HG03280 (cell line): ENCODE measurements at regions not wholly inside any gene's neighbourhood (a gene's known extent, or its start where the extent isn't known, plus 50 kb on each side); places are given as distances from the start of the nearest gene placed in this dataset.
"Not testable (repeated sequence)": the region's sequence is repeated elsewhere in the genome, so short reads cannot be mapped to it uniquely, and the experiment has no call there.

ENCODE experiments used
- ATAC-seq: cut with Tn5 transposase; IDR thresholded peaks from one replicate; pipeline ENCODE4 v1.9.1; 2021; ENCODE audit warnings: mild to moderate bottlenecking, moderate library complexity; ENCODE audit not compliant: unreplicated experiment

DNA sequence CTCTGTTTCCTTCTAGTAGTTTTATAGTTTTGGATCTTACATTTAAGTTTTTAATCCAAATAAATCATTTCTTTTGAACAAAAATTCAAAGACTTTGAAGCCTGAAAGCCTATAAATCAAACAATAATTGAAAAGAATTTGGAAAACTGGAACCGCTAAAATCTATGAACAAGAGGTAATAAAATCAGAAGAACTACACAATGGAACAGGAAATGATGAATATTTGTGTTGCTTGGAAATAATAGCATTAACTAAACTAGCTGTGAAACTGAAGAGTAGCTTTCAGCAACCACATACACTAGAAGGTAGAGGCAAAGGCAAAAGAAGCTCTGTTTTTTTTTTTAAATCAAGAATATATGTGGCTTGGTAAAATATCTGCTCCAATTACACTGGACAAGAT, 147.9 kb upstream of the ABI3BP start:
- no peak for ATAC-seq

DNA sequence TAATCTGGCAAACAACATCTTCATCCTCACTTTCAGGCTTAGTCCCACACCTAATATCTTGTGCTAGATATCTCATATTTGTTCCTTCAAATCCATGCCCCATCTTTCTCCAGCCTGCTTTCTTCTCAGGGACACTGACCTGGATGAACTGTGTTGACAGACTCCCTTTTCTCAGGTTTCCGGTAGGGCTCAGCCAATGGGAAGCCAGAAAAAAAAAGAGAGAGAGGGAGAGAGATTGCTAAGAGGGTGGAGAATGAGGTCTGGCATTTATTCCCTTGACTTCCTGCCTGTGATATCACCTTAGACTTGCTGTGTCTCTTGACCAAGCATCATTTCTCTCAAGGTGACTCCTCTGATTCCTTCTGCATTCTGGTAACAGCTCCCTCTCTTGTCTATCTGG, 145.6 kb upstream of the ABI3BP start:
- ATAC-seq = no peak

DNA sequence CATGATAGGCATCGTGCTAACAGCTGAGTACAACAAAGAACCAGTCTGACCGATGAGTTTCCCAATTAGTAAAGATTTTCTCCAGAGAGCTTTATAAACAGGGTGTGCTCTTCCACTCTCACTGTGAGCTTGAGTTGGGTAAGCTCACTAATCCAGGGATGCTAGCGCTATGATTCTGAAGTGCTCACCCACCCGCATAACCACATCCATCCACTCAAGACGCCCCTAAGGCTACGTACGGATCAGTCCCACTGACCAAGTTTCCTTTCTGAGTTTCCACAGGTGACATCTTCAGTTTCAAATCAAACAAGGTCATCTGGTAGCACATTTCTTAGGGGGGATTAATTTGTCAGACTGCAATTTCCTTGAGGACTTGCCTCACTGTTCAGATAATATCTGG, 141.1 kb upstream of the ABI3BP start:
- no peak for ATAC-seq

DNA sequence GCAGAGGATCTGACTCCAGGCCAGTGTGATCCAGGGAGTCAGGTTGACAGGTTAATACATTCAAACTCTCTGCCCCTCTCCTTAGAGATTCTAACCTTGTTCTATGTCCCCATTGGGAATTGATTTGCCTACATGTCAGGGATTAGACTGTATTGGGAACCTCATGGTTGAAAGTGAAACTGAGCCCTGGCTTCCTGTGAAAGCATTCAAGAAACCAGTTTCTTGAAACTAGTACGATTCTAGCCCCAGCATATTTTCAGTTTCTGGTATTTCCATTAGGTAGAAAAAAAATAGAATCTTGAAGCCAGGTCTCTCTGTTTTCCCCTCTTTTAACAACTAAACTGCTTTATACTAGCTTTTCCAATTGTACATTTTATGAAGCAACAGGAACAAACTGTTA, 140.4 kb upstream of the ABI3BP start:
- no peak for ATAC-seq

GRCh38 chr3:101133197-101133596, 140.0 kb upstream of the ABI3BP start:
- not testable (repeated sequence) for ATAC-seq

DNA sequence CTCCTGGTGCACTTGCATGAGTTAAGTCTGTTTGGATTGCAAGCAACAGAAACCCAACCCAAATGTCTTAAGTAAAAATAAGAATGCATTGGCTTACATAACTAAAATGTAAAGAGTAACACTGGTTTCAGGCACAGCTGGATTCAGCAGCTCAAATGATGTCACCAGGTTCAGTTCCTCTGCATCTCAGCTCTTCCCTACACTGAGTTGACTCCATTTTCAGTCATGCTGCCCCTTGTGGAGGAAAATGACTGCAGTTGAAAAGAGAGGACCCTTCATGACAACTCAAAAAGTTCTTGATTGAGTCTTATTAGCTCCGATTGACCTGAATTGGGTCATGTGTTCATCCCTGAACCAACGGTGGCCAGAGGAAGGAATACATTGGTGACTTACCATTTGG, 138.5 kb upstream of the ABI3BP start:
- ATAC-seq = no peak

DNA sequence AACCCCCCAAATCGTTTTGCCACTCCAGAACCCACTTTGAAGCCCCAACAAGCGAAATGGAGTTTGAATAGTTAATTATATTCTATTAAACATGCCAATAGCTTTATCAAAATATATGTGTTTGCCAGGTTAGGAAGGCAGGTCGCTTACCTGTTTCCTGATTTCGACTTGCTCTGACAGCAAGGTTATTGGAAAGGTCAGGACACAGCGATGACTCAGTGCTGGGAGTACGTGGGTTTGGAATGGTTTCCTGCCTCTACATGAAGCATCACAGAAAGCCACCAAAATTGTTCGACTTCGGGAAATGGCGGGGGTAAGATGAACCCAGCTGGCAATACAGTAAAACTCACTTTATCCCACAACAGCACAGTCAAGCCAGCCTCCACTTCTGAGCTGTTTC, 135.6 kb upstream of the ABI3BP start:
- ATAC-seq = no peak

DNA sequence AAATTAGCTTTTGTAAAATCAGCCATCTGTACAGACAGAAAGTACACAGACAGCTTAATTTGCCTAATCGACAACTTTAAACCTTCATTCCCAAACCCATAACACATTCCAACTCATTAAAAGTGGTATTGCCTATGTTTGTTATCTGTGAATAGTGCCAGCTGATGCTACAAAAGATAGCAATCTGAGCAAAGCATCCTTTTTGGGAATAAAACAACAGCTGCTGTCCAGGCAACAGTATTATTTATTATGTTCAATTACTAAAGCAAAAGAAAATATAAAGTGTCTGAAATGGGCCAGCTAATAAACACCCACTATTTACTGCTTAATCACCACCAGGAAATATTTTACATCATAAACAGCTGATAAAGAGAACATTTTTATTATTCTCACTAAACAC, 134.8 kb upstream of the ABI3BP start:
- no peak for ATAC-seq

- ATAC-seq = no peak
These were observed 130.9 kb upstream of the ABI3BP start for GRCh38 chr3:101124125-101124524.

GRCh38 chr3:101123081-101123480, 129.9 kb upstream of the ABI3BP start:
- ATAC-seq = no peak

DNA sequence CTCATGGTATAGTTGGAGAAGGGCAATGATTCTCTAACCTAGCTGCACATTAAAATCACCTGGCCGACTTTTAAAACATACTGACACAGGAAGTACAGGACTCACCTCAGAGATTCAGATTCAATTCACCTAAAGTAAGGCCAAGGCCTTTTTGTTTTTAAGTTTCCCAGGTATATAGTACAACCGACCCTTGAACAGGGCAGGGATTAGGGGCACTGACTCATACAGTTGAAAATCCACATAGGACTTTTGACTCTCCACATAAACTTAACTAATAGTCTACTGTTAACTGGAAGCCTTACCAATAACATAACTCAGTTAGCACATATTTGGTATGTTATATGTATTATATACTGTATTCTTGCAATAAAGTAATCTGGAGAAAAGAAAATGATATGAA, 129.5 kb upstream of the ABI3BP start:
- no peak for ATAC-seq

GRCh38 chr3:101120039-101120438, 126.8 kb upstream of the ABI3BP start:
- ATAC-seq = no peak

DNA sequence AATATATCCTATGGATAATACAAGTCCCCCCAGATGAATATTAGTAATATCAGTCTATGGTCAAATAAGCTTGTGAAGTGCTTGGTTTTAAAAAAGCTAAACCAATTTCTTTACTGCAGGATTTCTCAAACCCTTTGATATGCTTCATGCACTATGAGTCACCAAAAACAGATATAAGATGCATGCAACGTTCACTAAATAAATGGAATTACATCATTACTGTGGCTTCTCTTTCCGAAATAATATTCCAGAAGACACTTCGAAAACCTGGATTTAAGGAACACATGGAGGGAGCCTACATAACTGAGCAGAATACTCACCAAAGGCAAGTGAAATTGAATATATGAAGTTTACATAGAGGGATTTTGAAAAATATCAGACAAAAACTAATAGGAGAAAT, 126.3 kb upstream of the ABI3BP start:
- ATAC-seq = no peak

DNA sequence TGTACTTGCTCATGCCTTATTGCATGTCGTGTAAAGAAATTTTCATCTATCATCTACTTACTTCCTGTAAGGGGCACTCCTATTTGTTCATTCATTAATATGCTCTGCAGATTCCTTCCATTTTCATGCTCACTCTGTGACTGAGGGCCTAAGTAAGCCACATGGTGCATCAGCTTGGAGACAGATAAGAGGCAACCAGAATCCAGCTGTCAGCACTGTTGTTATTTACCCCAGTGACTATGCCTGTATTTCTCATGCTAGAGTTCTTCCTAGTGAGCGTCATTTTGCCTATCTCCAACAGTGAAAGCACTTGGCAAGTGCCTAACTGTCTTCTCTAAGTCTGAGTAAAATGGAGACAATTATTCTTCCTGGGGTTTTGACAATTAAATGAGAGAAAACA, 124.8 kb upstream of the ABI3BP start:
- ATAC-seq = no peak

GRCh38 chr3:101117465-101117864, 124.2 kb upstream of the ABI3BP start:
- no peak for ATAC-seq

GRCh38 chr3:101110295-101110694, 117.1 kb upstream of the ABI3BP start:
- not testable (repeated sequence) for ATAC-seq

DNA sequence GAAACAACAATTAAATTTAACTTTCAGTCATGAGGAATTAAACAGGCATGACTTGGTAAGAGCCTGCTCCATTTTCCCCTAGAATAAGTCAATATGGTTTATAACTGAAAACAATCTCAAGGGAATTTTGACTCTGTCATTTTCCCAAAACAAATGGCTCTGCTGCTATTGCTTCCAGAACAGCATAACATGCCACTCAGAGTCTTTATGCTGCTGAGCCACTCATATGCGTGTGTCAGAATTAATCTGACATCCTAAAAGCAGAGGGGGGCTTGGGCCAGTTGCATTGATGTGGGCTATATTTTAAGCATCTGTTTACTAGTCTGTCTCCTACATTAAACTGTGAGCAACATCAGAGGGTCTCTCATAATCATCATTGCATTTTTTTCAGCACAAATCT, 111.1 kb upstream of the ABI3BP start:
- ATAC-seq = no peak

GRCh38 chr3:101102678-101103296, 109.6 kb upstream of the ABI3BP start:
- no peak for ATAC-seq

- ATAC-seq = no peak
These were observed 107.3 kb upstream of the ABI3BP start for GRCh38 chr3:101100361-101101009.

- ATAC-seq = no peak
These were observed 106.6 kb upstream of the ABI3BP start for GRCh38 chr3:101099791-101100190.

DNA sequence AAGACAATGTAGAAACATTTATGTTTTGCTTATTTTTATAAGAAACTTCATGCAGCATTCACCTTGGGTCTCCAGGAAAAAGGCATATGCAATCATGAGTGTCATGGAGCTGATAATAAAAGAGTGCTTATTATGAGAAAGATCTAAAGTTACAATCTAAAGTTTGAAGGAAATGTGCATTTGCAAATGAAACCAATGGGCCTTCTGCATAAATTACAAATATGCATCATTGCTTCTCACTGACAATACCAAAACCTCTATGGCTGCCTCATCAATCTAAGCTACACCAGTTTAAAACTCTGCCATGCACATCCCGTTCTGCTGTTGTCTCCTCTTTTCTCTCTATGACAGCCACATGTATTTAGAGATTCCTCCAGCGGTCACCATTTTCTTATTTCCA, 103.2 kb upstream of the ABI3BP start:
- no peak for ATAC-seq

GRCh38 chr3:101095693-101096430, 102.6 kb upstream of the ABI3BP start:
- ATAC-seq = no peak
